AG09309 (cell line): ENCODE measurements at regions not wholly inside any gene's neighbourhood (a gene's known extent, or its start where the extent isn't known, plus 50 kb on each side); places are given as distances from the start of the nearest gene placed in this dataset.

ENCODE experiments used
- DNase-seq: peaks from one replicate; pipeline ENCODE4 v3.0.0-alpha.2; 2010; ENCODE audit warnings: low read depth
- H3K4me3 ChIP-seq: 2 replicates; pipeline ENCODE4 v1.5.1; 2011; ENCODE audit warnings: mild to moderate bottlenecking, low read depth, low read length, moderate library complexity; ENCODE audit not compliant: control insufficient read depth
- TF ChIP-seq, protein P1 (sequence below): IDR thresholded peaks from 2 replicates; pipeline ENCODE4 v1.5.1; 2011; ENCODE audit warnings: mild to moderate bottlenecking, low read depth, low read length, inconsistent platforms; ENCODE audit not compliant: insufficient read depth, control insufficient read depth; ENCODE audit errors: missing control alignments

DNA sequence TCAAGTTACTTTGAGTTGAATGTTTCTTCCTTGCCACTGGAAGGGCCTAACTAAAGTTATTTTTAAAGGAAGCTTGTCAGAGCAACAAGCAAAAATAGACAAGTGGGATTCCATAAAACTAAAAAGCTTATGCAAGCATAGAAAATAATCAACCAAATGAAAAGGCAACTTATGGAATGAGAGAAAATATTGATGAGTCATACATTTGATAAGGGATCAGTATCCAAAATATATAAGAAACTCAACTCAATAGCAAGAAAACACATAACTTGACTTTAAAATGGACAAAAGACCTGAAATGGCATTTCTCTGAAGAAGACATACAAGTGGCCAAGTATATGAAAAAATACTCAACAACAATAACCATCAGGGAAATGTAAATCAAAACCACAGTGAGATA, 264.5 kb upstream of the UBASH3B start:
- H3K4me3 ChIP-seq: no peak overlapping the region
- DNase-seq: no peak
- TF ChIP-seq, protein P1, sequence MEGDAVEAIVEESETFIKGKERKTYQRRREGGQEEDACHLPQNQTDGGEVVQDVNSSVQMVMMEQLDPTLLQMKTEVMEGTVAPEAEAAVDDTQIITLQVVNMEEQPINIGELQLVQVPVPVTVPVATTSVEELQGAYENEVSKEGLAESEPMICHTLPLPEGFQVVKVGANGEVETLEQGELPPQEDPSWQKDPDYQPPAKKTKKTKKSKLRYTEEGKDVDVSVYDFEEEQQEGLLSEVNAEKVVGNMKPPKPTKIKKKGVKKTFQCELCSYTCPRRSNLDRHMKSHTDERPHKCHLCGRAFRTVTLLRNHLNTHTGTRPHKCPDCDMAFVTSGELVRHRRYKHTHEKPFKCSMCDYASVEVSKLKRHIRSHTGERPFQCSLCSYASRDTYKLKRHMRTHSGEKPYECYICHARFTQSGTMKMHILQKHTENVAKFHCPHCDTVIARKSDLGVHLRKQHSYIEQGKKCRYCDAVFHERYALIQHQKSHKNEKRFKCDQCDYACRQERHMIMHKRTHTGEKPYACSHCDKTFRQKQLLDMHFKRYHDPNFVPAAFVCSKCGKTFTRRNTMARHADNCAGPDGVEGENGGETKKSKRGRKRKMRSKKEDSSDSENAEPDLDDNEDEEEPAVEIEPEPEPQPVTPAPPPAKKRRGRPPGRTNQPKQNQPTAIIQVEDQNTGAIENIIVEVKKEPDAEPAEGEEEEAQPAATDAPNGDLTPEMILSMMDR: no peak

DNA sequence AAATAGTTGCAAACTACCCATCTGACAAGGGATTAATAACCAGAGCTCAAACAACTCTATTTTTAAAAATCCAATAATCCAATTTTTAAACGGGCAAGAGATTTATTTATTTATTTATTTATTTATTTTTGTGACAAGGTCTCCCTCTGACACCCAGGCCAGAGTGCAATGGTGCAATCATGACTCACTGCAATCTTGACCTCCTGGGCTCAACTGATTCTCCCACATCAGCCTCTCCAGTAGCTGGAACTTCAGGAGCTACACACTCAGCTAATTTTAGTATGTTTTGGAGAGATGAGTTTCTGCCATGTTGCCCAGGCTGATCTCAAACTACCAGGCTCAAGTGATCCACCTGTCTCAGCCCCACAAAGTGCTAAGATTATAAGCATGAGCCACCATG, 267.2 kb upstream of the BLID start:
- no peak for DNase-seq
- H3K4me3 ChIP-seq: no peak overlapping the region
- TF ChIP-seq, protein P1: no peak

DNA sequence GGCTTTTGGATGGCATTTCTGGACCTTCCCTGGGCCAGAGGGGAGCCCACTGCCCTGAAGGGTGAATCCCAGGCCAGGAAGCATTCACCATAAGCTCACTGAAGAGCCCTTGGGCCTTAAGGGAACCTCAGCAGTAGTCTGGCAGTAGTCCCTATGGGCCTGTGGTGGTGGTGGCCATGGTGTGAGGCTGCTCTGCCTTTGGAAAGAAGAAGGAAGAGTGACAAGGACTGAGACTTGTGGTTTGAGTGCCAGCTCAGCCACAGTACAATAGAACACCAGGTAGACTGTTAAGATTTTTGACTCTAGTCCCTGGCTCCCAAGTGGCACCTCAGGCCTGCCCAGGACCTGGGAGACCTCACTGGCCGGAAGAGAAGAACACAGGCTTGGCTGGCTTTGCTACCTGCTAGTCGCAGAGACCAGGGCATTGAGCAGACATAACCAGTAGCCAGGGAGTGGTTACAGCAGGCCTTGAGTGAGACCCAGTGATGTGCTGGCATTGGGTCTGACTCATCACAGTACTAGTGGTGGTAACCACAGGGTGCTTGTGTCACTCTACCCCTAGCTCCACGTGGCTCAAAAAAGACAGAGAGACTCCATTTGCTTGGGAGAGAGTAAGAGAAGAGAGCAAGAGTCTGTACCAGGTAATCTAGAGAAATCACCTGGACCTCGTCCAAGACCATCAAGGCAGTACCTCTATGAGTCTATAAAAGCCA, 259.8 kb upstream of the BLID start:
- no peak overlapping the region for H3K4me3 ChIP-seq
- peak; percentile 55 for DNase-seq
- TF ChIP-seq, protein P1: no peak

DNA sequence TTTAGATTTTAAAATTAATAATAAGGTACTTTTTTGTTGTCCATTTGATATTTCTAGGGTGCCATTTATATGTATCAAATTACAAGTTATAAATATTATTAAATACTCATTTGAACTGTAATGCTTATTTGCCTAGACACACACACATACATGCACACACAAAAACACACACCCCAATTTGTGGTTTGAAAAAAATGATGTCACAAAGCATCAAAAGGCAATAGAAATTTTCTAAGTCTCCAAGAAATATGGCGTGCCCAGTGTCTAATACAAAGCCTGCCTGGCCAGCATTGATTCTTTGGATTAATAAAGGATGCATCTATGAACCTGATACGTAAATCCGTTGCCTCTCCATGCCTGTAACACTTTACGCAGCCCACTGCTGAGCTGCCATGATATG, 252.8 kb upstream of the BLID start:
- TF ChIP-seq, protein P1: no peak
- DNase-seq: no peak
- no peak overlapping the region for H3K4me3 ChIP-seq

DNA sequence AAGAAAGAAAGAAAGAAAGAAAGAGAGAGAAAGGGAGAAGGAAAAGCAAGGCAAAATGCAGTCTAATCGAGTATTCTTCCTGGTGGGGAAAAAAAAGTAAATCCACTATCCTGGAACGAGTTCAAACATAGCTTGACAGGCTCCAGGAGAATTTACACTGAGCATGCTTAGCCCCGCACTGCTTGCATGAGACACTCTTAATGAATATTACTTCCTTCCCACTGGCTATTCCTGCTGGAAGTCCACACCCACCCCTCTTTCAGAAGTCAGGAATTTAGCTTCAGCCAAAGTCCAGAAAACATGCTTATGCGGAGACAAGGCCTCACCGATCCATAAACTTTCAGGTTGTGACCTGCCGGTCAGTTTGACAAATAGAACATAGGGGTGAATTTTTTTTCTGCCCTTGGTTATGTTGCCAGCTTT, 251.8 kb upstream of the BLID start:
- H3K4me3 ChIP-seq: no peak overlapping the region
- TF ChIP-seq, protein P1: no peak
- DNase-seq: no peak

- no peak overlapping the region for H3K4me3 ChIP-seq
- DNase-seq: no peak
- TF ChIP-seq, protein P1: no peak
These were observed 249.8 kb upstream of the BLID start for GRCh38 chr11:122365610-122366360.
